ENCODE measurements at regions not wholly inside any gene's neighbourhood (a gene's known extent, or its start where the extent isn't known, plus 50 kb on each side); places are given as distances from the start of the nearest gene placed in this dataset.

- H2AK5ac ChIP-seq (ENCODE audit: low read depth, low read length), result no peak overlapping the region
- no peak overlapping the region for H4K8ac ChIP-seq (ENCODE audit: low read depth, low read length)
- no peak overlapping the region for H3K9ac ChIP-seq (ENCODE audit: low read depth, low read length, poor library complexity)
- H3K4ac ChIP-seq (ENCODE audit: low read length), result no peak overlapping the region
- H2BK12ac ChIP-seq (ENCODE audit: low read length), result no peak overlapping the region
- no peak overlapping the region for H3K23ac ChIP-seq (ENCODE audit: low read depth, low read length, poor library complexity)
- H3K9me3 ChIP-seq (replicated peaks in 1 of 2; ENCODE audit: control insufficient read depth in 2 of 2, insufficient read depth in 1 of 2, low read depth in 1 of 2, low read length in 2 of 2), result no peaks in the 10 kb centered on the region
- no peak overlapping the region for H2BK120ac ChIP-seq (ENCODE audit: low read depth, low read length)
- no peak overlapping the region for H3K14ac ChIP-seq (ENCODE audit: low read length)
- H2BK15ac ChIP-seq (ENCODE audit: low read length), result no peak overlapping the region
- no peaks in the 10 kb centered on the region for H3K4me1 ChIP-seq (ENCODE audit: control insufficient read depth in 2 of 2, insufficient read depth in 1 of 2, low read depth in 1 of 2, low read length in 2 of 2)
- H2AFZ ChIP-seq (ENCODE audit: low read length), result no peak overlapping the region
- no peaks in the 10 kb centered on the region for H3K36me3 ChIP-seq (replicated peaks in 1 of 2; ENCODE audit: control insufficient read depth in 2 of 2, insufficient read depth in 2 of 2, low read length in 2 of 2)
- H3K4me2 ChIP-seq (ENCODE audit: insufficient read depth, low read length, poor library complexity, severe bottlenecking), result no peak overlapping the region
- H3K27ac ChIP-seq (replicated peaks; ENCODE audit: low read length), result no peak overlapping the region
- no CpG with 5 or more reads among the region's 2 CpGs for WGBS, 2 donors (ENCODE audit: extremely low coverage in 2 of 2, insufficient read length in 2 of 2, insufficient replicate concordance in 1 of 2)
- no peak overlapping the region for H2BK5ac ChIP-seq (ENCODE audit: low read length)
- no peaks in the 10 kb centered on the region for H3K27me3 ChIP-seq (ENCODE audit: control insufficient read depth in 3 of 3, insufficient read depth in 3 of 3, low read depth in 1 of 3, low read length in 3 of 3)
- H3K4me3 ChIP-seq (ENCODE audit: low read length in 2 of 2), result no peak overlapping the region
- H3K79me1 ChIP-seq (ENCODE audit: low read depth, low read length), result no peaks in the 10 kb centered on the region
- no peak overlapping the region for H4K91ac ChIP-seq (ENCODE audit: low read depth, low read length, poor library complexity)
- no peak overlapping the region for H3K18ac ChIP-seq (ENCODE audit: low read length)
- no peak for DNase-seq (ENCODE audit: low spot score)
Observed at GRCh38 chr6:12506159-12506558, 210.4 kb upstream of the PHACTR1 start.

- no peaks in the 10 kb centered on the region for H3K9me3 ChIP-seq (replicated peaks in 1 of 2; ENCODE audit: control insufficient read depth in 2 of 2, insufficient read depth in 1 of 2, low read depth in 1 of 2, low read length in 2 of 2)
- WGBS, 2 donors (ENCODE audit: extremely low coverage in 2 of 2, insufficient read length in 2 of 2, insufficient replicate concordance in 1 of 2), result 100% methylated on average over 1 of the region's 3 CpGs; no CpG with 5 or more reads in 1 of the 2 donors
- H4K91ac ChIP-seq (ENCODE audit: low read depth, low read length, poor library complexity), result no peak overlapping the region
- H2AK5ac ChIP-seq (ENCODE audit: low read depth, low read length), result no peak overlapping the region
- H2BK15ac ChIP-seq (ENCODE audit: low read length), result no peak overlapping the region
- no peaks in the 10 kb centered on the region for H3K27me3 ChIP-seq (ENCODE audit: control insufficient read depth in 3 of 3, insufficient read depth in 3 of 3, low read depth in 1 of 3, low read length in 3 of 3)
- H4K8ac ChIP-seq (ENCODE audit: low read depth, low read length), result no peak overlapping the region
- H2BK12ac ChIP-seq (ENCODE audit: low read length), result no peak overlapping the region
- H3K4me2 ChIP-seq (ENCODE audit: insufficient read depth, low read length, poor library complexity, severe bottlenecking), result no peak overlapping the region
- no peak overlapping the region for H2BK5ac ChIP-seq (ENCODE audit: low read length)
- no peak overlapping the region for H3K4me3 ChIP-seq (ENCODE audit: low read length in 2 of 2)
- no peaks in the 10 kb centered on the region for H3K36me3 ChIP-seq (replicated peaks in 1 of 2; ENCODE audit: control insufficient read depth in 2 of 2, insufficient read depth in 2 of 2, low read length in 2 of 2)
- H2AFZ ChIP-seq (ENCODE audit: low read length), result no peak overlapping the region
- DNase-seq (ENCODE audit: low spot score), result no peak
- H3K9ac ChIP-seq (ENCODE audit: low read depth, low read length, poor library complexity), result no peak overlapping the region
- no peaks in the 10 kb centered on the region for H3K79me1 ChIP-seq (ENCODE audit: low read depth, low read length)
- no peak overlapping the region for H3K14ac ChIP-seq (ENCODE audit: low read length)
- H3K27ac ChIP-seq (replicated peaks; ENCODE audit: low read length), result no peak overlapping the region
- H3K23ac ChIP-seq (ENCODE audit: low read depth, low read length, poor library complexity), result no peak overlapping the region
- no peaks in the 10 kb centered on the region for H3K4me1 ChIP-seq (ENCODE audit: control insufficient read depth in 2 of 2, insufficient read depth in 1 of 2, low read depth in 1 of 2, low read length in 2 of 2)
- no peak overlapping the region for H2BK120ac ChIP-seq (ENCODE audit: low read depth, low read length)
- H3K4ac ChIP-seq (ENCODE audit: low read length), result no peak overlapping the region
- H3K18ac ChIP-seq (ENCODE audit: low read length), result no peak overlapping the region
Observed at GRCh38 chr6:12507636-12508035, 208.9 kb upstream of the PHACTR1 start.

GRCh38 chr6:12508553-12508952, 208.0 kb upstream of the PHACTR1 start:
- no peak for DNase-seq (ENCODE audit: low spot score)
- Histone ChIP-seq H2AFZ (ENCODE audit: low read length) (no peak overlapping the region), H2BK120ac (ENCODE audit: low read depth, low read length) (no peak overlapping the region), H3K27ac (replicated peaks; ENCODE audit: low read length) (no peak overlapping the region), H4K8ac (ENCODE audit: low read depth, low read length) (no peak overlapping the region), H3K4me1 (ENCODE audit: control insufficient read depth in 2 of 2, insufficient read depth in 1 of 2, low read depth in 1 of 2, low read length in 2 of 2) (no peaks in the 10 kb centered on the region), H3K18ac (ENCODE audit: low read length) (no peak overlapping the region), H2BK5ac (ENCODE audit: low read length) (no peak overlapping the region), H2BK12ac (ENCODE audit: low read length) (no peak overlapping the region), H3K4me3 (ENCODE audit: low read length in 2 of 2) (no peak overlapping the region), H3K27me3 (ENCODE audit: control insufficient read depth in 3 of 3, insufficient read depth in 3 of 3, low read depth in 1 of 3, low read length in 3 of 3) (no peaks in the 10 kb centered on the region), H3K36me3 (replicated peaks in 1 of 2; ENCODE audit: control insufficient read depth in 2 of 2, insufficient read depth in 2 of 2, low read length in 2 of 2) (no peaks in the 10 kb centered on the region), H3K14ac (ENCODE audit: low read length) (no peak overlapping the region), H3K4me2 (ENCODE audit: insufficient read depth, low read length, poor library complexity, severe bottlenecking) (no peak overlapping the region), H3K23ac (ENCODE audit: low read depth, low read length, poor library complexity) (no peak overlapping the region), H3K9ac (ENCODE audit: low read depth, low read length, poor library complexity) (no peak overlapping the region), H3K79me1 (ENCODE audit: low read depth, low read length) (no peaks in the 10 kb centered on the region), H2AK5ac (ENCODE audit: low read depth, low read length) (no peak overlapping the region), H4K91ac (ENCODE audit: low read depth, low read length, poor library complexity) (no peak overlapping the region), H3K4ac (ENCODE audit: low read length) (no peak overlapping the region), H3K9me3 (replicated peaks in 1 of 2; ENCODE audit: control insufficient read depth in 2 of 2, insufficient read depth in 1 of 2, low read depth in 1 of 2, low read length in 2 of 2) (no peaks in the 10 kb centered on the region), H2BK15ac (ENCODE audit: low read length) (no peak overlapping the region)
- WGBS, 2 donors (ENCODE audit: extremely low coverage in 2 of 2, insufficient read length in 2 of 2, insufficient replicate concordance in 1 of 2), result 100% methylated on average over 1 of the region's 4 CpGs; no CpG with 5 or more reads in 1 of the 2 donors

- H3K4me3 ChIP-seq (ENCODE audit: low read length in 2 of 2), result no peak overlapping the region
- no peak overlapping the region for H2AFZ ChIP-seq (ENCODE audit: low read length)
- WGBS, 2 donors (ENCODE audit: extremely low coverage in 2 of 2, insufficient read length in 2 of 2, insufficient replicate concordance in 1 of 2), result no CpG with 5 or more reads among the region's 1 CpG
- H3K4me1 ChIP-seq (ENCODE audit: control insufficient read depth in 2 of 2, insufficient read depth in 1 of 2, low read depth in 1 of 2, low read length in 2 of 2), result no peaks in the 10 kb centered on the region
- H2BK5ac ChIP-seq (ENCODE audit: low read length), result no peak overlapping the region
- H4K91ac ChIP-seq (ENCODE audit: low read depth, low read length, poor library complexity), result no peak overlapping the region
- DNase-seq (ENCODE audit: low spot score), result no peak
- H3K27ac ChIP-seq (replicated peaks; ENCODE audit: low read length), result no peak overlapping the region
- no peak overlapping the region for H3K4ac ChIP-seq (ENCODE audit: low read length)
- no peak overlapping the region for H2AK5ac ChIP-seq (ENCODE audit: low read depth, low read length)
- H3K9ac ChIP-seq (ENCODE audit: low read depth, low read length, poor library complexity), result no peak overlapping the region
- H2BK120ac ChIP-seq (ENCODE audit: low read depth, low read length), result no peak overlapping the region
- H3K36me3 ChIP-seq (replicated peaks in 1 of 2; ENCODE audit: control insufficient read depth in 2 of 2, insufficient read depth in 2 of 2, low read length in 2 of 2), result no peaks in the 10 kb centered on the region
- H3K9me3 ChIP-seq (replicated peaks in 1 of 2; ENCODE audit: control insufficient read depth in 2 of 2, insufficient read depth in 1 of 2, low read depth in 1 of 2, low read length in 2 of 2), result no peaks in the 10 kb centered on the region
- H3K4me2 ChIP-seq (ENCODE audit: insufficient read depth, low read length, poor library complexity, severe bottlenecking), result no peak overlapping the region
- no peak overlapping the region for H2BK15ac ChIP-seq (ENCODE audit: low read length)
- H3K18ac ChIP-seq (ENCODE audit: low read length), result no peak overlapping the region
- no peak overlapping the region for H2BK12ac ChIP-seq (ENCODE audit: low read length)
- no peak overlapping the region for H3K23ac ChIP-seq (ENCODE audit: low read depth, low read length, poor library complexity)
- H3K27me3 ChIP-seq (ENCODE audit: control insufficient read depth in 3 of 3, insufficient read depth in 3 of 3, low read depth in 1 of 3, low read length in 3 of 3), result no peaks in the 10 kb centered on the region
- no peak overlapping the region for H3K14ac ChIP-seq (ENCODE audit: low read length)
- H3K79me1 ChIP-seq (ENCODE audit: low read depth, low read length), result no peaks in the 10 kb centered on the region
- H4K8ac ChIP-seq (ENCODE audit: low read depth, low read length), result no peak overlapping the region
Observed at GRCh38 chr6:12509060-12509459, 207.5 kb upstream of the PHACTR1 start.
